Brain microvascular endothelial cell (primary cell): ENCODE measurements at regions not wholly inside any gene's neighbourhood (a gene's known extent, or its start where the extent isn't known, plus 50 kb on each side); places are given as distances from the start of the nearest gene placed in this dataset.

Experiments
- DNase-seq: peaks from one replicate; pipeline ENCODE4 v3.0.0-alpha.2; 2020
- H3K27ac ChIP-seq: fragments of 250-450 bp; sonication (Bioruptor Pico); 2 replicates; pipeline ENCODE4 v1.5.1; 2020; ENCODE audit warnings: mild to moderate bottlenecking, moderate library complexity
- H3K27me3 ChIP-seq: fragments of 250-450 bp; sonication (Bioruptor Pico); replicated peaks from 2 replicates; pipeline ENCODE4 v1.5.1; 2020; ENCODE audit warnings: mild to moderate bottlenecking
- H3K36me3 ChIP-seq: fragments of 250-450 bp; sonication (Bioruptor Pico); replicated peaks from 2 replicates; pipeline ENCODE4 v1.5.1; 2020; ENCODE audit warnings: mild to moderate bottlenecking
- H3K4me3 ChIP-seq: 2 replicates; pipeline ENCODE4 v1.5.1; 2011; ENCODE audit warnings: low read depth, mild to moderate bottlenecking, control low read depth, low read length, moderate library complexity
- CTCF ChIP-seq: IDR thresholded peaks from 2 replicates; pipeline ENCODE4 v1.5.1; 2011; ENCODE audit warnings: low read depth, mild to moderate bottlenecking, moderate library complexity, low read length, control low read depth, inconsistent platforms; ENCODE audit errors: missing control alignments
- in situ Hi-C: cut with HindIII; loops from 2 replicates; pipeline ENCODE4 v1.10.0; 2017; ENCODE audit warnings: low sequenced_read_pairs, low pct_ligation_motif_present

- DNase-seq: no peak
- in situ Hi-C loops: no loop called here
- H3K27ac ChIP-seq: peak overlapping the region; percentile 48
- TF ChIP-seq CTCF: no peak
- H3K27me3 ChIP-seq: no peaks in the 10 kb centered on the region
- no peaks in the 10 kb centered on the region for H3K36me3 ChIP-seq
- H3K4me3 ChIP-seq: no peak overlapping the region
These were observed 175.1 kb upstream of the PLSCR5 start for GRCh38 chr3:146780251-146780650.

- in situ Hi-C loops: no loop called here
- H3K27me3 ChIP-seq: no peaks in the 10 kb centered on the region
- H3K27ac ChIP-seq: no peak overlapping the region
- no peaks in the 10 kb centered on the region for H3K36me3 ChIP-seq
- DNase-seq: no peak
- no peak overlapping the region for H3K4me3 ChIP-seq
- TF ChIP-seq CTCF: no peak
These were observed 172.8 kb upstream of the PLSCR5 start for GRCh38 chr3:146777941-146778340.

GRCh38 chr3:146772211-146772743 lies 167.1 kb upstream of the PLSCR5 start:
- Histone ChIP-seq H3K27ac (no peak overlapping the region), H3K4me3 (no peak overlapping the region), H3K27me3 (no peaks in the 10 kb centered on the region), H3K36me3 (no peaks in the 10 kb centered on the region)
- DNase-seq: no peak
- TF ChIP-seq CTCF: no peak
- in situ Hi-C loops: no loop called here

- H3K36me3 ChIP-seq: no peaks in the 10 kb centered on the region
- TF ChIP-seq CTCF: no peak
- no peak overlapping the region for H3K27ac ChIP-seq
- no peak for DNase-seq
- no peak overlapping the region for H3K4me3 ChIP-seq
- H3K27me3 ChIP-seq: no peaks in the 10 kb centered on the region
- in situ Hi-C loops: no loop called here
These were observed 165.7 kb upstream of the PLSCR5 start for GRCh38 chr3:146770881-146771280.

- no peak for TF ChIP-seq CTCF
- Histone ChIP-seq H3K4me3 (no peak overlapping the region), H3K27me3 (no peaks in the 10 kb centered on the region), H3K36me3 (no peaks in the 10 kb centered on the region), H3K27ac (no peak overlapping the region)
- DNase-seq: no peak
- in situ Hi-C loops: no loop called here
These were observed 165.2 kb upstream of the PLSCR5 start for GRCh38 chr3:146770301-146770700.

- DNase-seq: no peak
- no peak overlapping the region for H3K4me3 ChIP-seq
- H3K27me3 ChIP-seq: no peaks in the 10 kb centered on the region
- no peak for TF ChIP-seq CTCF
- no peak overlapping the region for H3K27ac ChIP-seq
- no peaks in the 10 kb centered on the region for H3K36me3 ChIP-seq
- in situ Hi-C loops: no loop called here
These were observed 152.6 kb upstream of the PLSCR5 start for GRCh38 chr3:146757759-146758158.
